ENCODE measurements at regions not wholly inside any gene's neighbourhood (a gene's known extent, or its start where the extent isn't known, plus 50 kb on each side); places are given as distances from the start of the nearest gene placed in this dataset.

DNA sequence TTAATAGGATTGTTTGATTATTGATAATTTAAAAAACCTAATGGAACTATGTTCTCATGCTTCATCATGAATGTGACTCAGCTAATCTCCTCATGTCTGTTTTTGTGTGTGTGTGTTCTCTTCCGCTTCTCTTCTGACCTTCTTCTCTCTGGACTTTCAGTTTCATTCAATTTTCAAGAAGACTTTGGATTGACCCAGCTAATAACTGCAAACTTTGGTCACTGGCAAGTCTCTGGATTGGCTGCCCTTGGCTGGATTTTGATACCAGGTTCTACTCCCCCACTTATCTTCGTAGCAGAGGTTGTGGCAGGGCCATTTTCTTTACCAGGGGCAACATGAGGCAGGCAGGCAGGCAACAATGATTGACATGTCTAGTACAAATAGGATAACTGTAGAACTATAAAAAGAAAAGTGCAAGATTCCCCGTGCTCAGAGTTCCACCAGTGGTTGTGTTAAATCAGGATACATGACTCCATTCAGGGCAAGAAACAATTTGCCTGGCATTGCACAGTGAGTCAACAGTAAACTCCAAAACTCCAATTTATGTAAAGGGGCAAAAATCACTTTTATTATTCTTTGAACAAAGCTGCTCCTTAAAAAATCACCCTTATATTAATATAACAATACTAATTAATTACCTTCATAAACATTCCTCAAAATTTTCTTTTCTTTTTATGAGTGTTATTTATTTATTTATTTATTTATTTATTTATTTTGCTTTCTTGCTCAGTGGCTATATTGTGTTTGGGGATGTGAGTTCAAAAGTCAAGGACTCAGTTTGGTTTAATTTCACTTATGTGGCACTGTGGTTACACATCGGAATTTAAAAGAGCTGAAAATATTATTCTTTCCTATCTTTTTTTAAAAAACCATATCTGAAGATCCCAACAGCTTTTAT, 167.6 kb downstream of the RND3 start:
- Histone ChIP-seq H3K9me3 (ENCODE audit: low read length) (no peaks in the 10 kb centered on the region), H3K79me2 (ENCODE audit: insufficient read depth, low read length) (no peaks in the 10 kb centered on the region)

DNA sequence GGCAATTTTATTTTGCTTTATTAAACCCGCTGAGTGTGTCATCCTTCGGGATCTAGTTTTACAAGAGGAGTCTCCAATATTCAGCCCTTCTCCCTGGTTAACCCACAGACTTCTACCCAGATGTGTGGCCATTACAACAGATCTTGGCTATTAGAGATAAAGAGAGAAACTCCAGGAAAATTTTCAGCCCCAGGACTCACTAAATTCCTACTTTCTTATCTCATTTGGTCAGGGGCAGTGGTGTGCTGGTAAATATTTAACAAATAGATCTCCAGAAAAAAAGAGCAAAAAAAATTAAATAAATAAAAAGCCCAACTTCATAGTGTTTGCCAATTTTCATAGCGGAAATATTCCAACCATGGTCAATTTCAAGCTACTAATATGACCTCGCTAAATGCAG, 168.4 kb downstream of the RND3 start:
- no peaks in the 10 kb centered on the region for H4K20me1 ChIP-seq (ENCODE audit: insufficient read depth, low read length)
- H3K9me3 ChIP-seq (ENCODE audit: low read length): no peaks in the 10 kb centered on the region
- H3K4me1 ChIP-seq (ENCODE audit: insufficient read depth, low read length, severe bottlenecking): no peaks in the 10 kb centered on the region
- no peak overlapping the region for H3K4me3 ChIP-seq (ENCODE audit: low read depth, low read length, poor library complexity, severe bottlenecking)
- H3K4me2 ChIP-seq (ENCODE audit: low read length): no peak overlapping the region
- H3F3A ChIP-seq (ENCODE audit: insufficient read depth, low read length): no peaks in the 10 kb centered on the region
- no peaks in the 10 kb centered on the region for H3K79me2 ChIP-seq (ENCODE audit: insufficient read depth, low read length)
- no peak overlapping the region for H2AFZ ChIP-seq (ENCODE audit: low read length)
- no peaks in the 10 kb centered on the region for H3K9me2 ChIP-seq (ENCODE audit: low read depth, low read length)
- H3K36me3 ChIP-seq (ENCODE audit: insufficient read depth, low read length): no peaks in the 10 kb centered on the region
- H3K27ac ChIP-seq (ENCODE audit: low read depth, low read length, poor library complexity, severe bottlenecking): no peak overlapping the region
- TF ChIP-seq, protein P1, sequence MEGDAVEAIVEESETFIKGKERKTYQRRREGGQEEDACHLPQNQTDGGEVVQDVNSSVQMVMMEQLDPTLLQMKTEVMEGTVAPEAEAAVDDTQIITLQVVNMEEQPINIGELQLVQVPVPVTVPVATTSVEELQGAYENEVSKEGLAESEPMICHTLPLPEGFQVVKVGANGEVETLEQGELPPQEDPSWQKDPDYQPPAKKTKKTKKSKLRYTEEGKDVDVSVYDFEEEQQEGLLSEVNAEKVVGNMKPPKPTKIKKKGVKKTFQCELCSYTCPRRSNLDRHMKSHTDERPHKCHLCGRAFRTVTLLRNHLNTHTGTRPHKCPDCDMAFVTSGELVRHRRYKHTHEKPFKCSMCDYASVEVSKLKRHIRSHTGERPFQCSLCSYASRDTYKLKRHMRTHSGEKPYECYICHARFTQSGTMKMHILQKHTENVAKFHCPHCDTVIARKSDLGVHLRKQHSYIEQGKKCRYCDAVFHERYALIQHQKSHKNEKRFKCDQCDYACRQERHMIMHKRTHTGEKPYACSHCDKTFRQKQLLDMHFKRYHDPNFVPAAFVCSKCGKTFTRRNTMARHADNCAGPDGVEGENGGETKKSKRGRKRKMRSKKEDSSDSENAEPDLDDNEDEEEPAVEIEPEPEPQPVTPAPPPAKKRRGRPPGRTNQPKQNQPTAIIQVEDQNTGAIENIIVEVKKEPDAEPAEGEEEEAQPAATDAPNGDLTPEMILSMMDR (IDR thresholded peaks at IDR 0.05; ENCODE audit: low read length): no peak
- TF ChIP-seq EZH2 (IDR thresholded peaks at IDR 0.05; ENCODE audit: borderline replicate concordance, low read length): no peak
- H3K27me3 ChIP-seq (ENCODE audit: insufficient read depth, low read length): no peaks in the 10 kb centered on the region
- H3K9ac ChIP-seq (ENCODE audit: low read length): no peak overlapping the region

More for the DNA sequence above, 167.6 kb downstream of the RND3 start:
- no peaks in the 10 kb centered on the region for H3K4me1 ChIP-seq (ENCODE audit: insufficient read depth, low read length, severe bottlenecking)
- no peak overlapping the region for H3K9ac ChIP-seq (ENCODE audit: low read length)
- no peak overlapping the region for H2AFZ ChIP-seq (ENCODE audit: low read length)
- no peak for TF ChIP-seq EZH2 (IDR thresholded peaks at IDR 0.05; ENCODE audit: borderline replicate concordance, low read length)
- TF ChIP-seq, protein P1 (IDR thresholded peaks at IDR 0.05; ENCODE audit: low read length): no peak
- H3K36me3 ChIP-seq (ENCODE audit: insufficient read depth, low read length): no peaks in the 10 kb centered on the region
- no peaks in the 10 kb centered on the region for H4K20me1 ChIP-seq (ENCODE audit: insufficient read depth, low read length)
- H3K4me2 ChIP-seq (ENCODE audit: low read length): no peak overlapping the region
- no peaks in the 10 kb centered on the region for H3F3A ChIP-seq (ENCODE audit: insufficient read depth, low read length)
- no peaks in the 10 kb centered on the region for H3K27me3 ChIP-seq (ENCODE audit: insufficient read depth, low read length)
- H3K4me3 ChIP-seq (ENCODE audit: low read depth, low read length, poor library complexity, severe bottlenecking): no peak overlapping the region
- H3K9me2 ChIP-seq (ENCODE audit: low read depth, low read length): no peaks in the 10 kb centered on the region
- no peak overlapping the region for H3K27ac ChIP-seq (ENCODE audit: low read depth, low read length, poor library complexity, severe bottlenecking)

DNA sequence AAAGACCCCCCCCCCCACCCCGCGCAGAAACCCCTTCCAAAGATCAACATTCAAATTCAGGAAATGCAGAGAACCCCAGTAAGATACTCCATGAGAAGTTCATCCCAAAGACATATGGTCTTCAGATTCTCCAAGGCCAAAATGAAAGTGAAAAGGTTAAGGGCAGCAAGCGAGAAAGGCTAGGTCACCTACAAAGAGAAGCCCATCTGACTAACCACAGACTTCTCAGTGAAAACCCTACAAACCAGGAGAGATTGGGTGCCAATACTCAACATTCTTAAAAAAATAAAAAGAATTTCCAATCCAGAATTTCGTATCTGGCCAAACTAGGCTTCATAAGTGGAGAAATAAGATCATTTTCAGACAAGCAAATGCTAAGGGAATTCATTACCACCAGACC, 175.2 kb downstream of the RND3 start:
- no peak overlapping the region for H3K4me3 ChIP-seq (ENCODE audit: low read depth, low read length, poor library complexity, severe bottlenecking)
- no peaks in the 10 kb centered on the region for H3K36me3 ChIP-seq (ENCODE audit: insufficient read depth, low read length)
- H3F3A ChIP-seq (ENCODE audit: insufficient read depth, low read length): no peaks in the 10 kb centered on the region
- H3K79me2 ChIP-seq (ENCODE audit: insufficient read depth, low read length): no peaks in the 10 kb centered on the region
- no peaks in the 10 kb centered on the region for H4K20me1 ChIP-seq (ENCODE audit: insufficient read depth, low read length)
- no peaks in the 10 kb centered on the region for H3K27me3 ChIP-seq (ENCODE audit: insufficient read depth, low read length)
- no peak overlapping the region for H3K4me2 ChIP-seq (ENCODE audit: low read length)
- no peaks in the 10 kb centered on the region for H3K9me3 ChIP-seq (ENCODE audit: low read length)
- H3K9ac ChIP-seq (ENCODE audit: low read length): no peak overlapping the region
- H3K9me2 ChIP-seq (ENCODE audit: low read depth, low read length): no peaks in the 10 kb centered on the region
- no peaks in the 10 kb centered on the region for H3K4me1 ChIP-seq (ENCODE audit: insufficient read depth, low read length, severe bottlenecking)
- H3K27ac ChIP-seq (ENCODE audit: low read depth, low read length, poor library complexity, severe bottlenecking): no peak overlapping the region
- H2AFZ ChIP-seq (ENCODE audit: low read length): no peak overlapping the region
- TF ChIP-seq, protein P1 (IDR thresholded peaks at IDR 0.05; ENCODE audit: low read length): no peak
- TF ChIP-seq EZH2 (IDR thresholded peaks at IDR 0.05; ENCODE audit: borderline replicate concordance, low read length): no peak
